ENCODE measurements at regions not wholly inside any gene's neighbourhood (a gene's known extent, or its start where the extent isn't known, plus 50 kb on each side); places are given as distances from the start of the nearest gene placed in this dataset.

GRCh38 chr13:103547914-103548313 is 481.7 kb upstream of the SLC10A2 start:
- Histone ChIP-seq H3K4me2 (no peak overlapping the region), H3K27ac (no peak overlapping the region), H3K9me2 (replicated peaks; ENCODE audit: insufficient read depth) (no peaks in the 10 kb centered on the region), H3K9me3 (ENCODE audit: low read depth) (peaks cover 4% of the 10 kb centered on the region), H3K4me1 (ENCODE audit: insufficient read depth) (no peaks in the 10 kb centered on the region), H3K27me3 (no peaks in the 10 kb centered on the region), H3K4me3 (no peak overlapping the region), H3K36me3 (replicated peaks; ENCODE audit: insufficient read depth, low read depth) (no peaks in the 10 kb centered on the region), H3K79me2 (no peaks in the 10 kb centered on the region), H4K20me1 (ENCODE audit: insufficient read depth, poor library complexity, severe bottlenecking) (no peaks in the 10 kb centered on the region), H2AFZ (no peak overlapping the region)
- no peak for DNase-seq (ENCODE audit: low spot score)
- 64% methylated on average over 3 of the region's 3 CpGs for WGBS (ENCODE audit: low lambda C conversion rate, missing lambda C conversion rate)
- TF ChIP-seq CTCF (IDR thresholded peaks at IDR 0.05; ENCODE audit: poor library complexity) (no peak), EZH2phosphoT487 (IDR thresholded peaks at IDR 0.05; ENCODE audit: low read depth, severe bottlenecking, unreplicated experiment) (no peak), EZH2 (IDR thresholded peaks at IDR 0.05; ENCODE audit: borderline replicate concordance) (no peak)

GRCh38 chr13:103546271-103546670 is 480.1 kb upstream of the SLC10A2 start:
- no peak overlapping the region for H3K4me2 ChIP-seq
- no peak for DNase-seq (ENCODE audit: low spot score)
- no peaks in the 10 kb centered on the region for H3K4me1 ChIP-seq (ENCODE audit: insufficient read depth)
- H3K4me3 ChIP-seq: no peak overlapping the region
- no peaks in the 10 kb centered on the region for H3K27me3 ChIP-seq
- no peak overlapping the region for H3K27ac ChIP-seq
- no peaks in the 10 kb centered on the region for H3K9me2 ChIP-seq (replicated peaks; ENCODE audit: insufficient read depth)
- no peaks in the 10 kb centered on the region for H3K36me3 ChIP-seq (replicated peaks; ENCODE audit: insufficient read depth, low read depth)
- no peaks in the 10 kb centered on the region for H4K20me1 ChIP-seq (ENCODE audit: insufficient read depth, poor library complexity, severe bottlenecking)
- no peak overlapping the region for H2AFZ ChIP-seq
- 100% methylated on average over 1 of the region's 1 CpG for WGBS (ENCODE audit: low lambda C conversion rate, missing lambda C conversion rate)
- peaks cover 4% of the 10 kb centered on the region for H3K9me3 ChIP-seq (ENCODE audit: low read depth)
- no peak for TF ChIP-seq EZH2phosphoT487 (IDR thresholded peaks at IDR 0.05; ENCODE audit: low read depth, severe bottlenecking, unreplicated experiment)
- TF ChIP-seq CTCF (IDR thresholded peaks at IDR 0.05; ENCODE audit: poor library complexity): no peak
- H3K79me2 ChIP-seq: no peaks in the 10 kb centered on the region

DNA sequence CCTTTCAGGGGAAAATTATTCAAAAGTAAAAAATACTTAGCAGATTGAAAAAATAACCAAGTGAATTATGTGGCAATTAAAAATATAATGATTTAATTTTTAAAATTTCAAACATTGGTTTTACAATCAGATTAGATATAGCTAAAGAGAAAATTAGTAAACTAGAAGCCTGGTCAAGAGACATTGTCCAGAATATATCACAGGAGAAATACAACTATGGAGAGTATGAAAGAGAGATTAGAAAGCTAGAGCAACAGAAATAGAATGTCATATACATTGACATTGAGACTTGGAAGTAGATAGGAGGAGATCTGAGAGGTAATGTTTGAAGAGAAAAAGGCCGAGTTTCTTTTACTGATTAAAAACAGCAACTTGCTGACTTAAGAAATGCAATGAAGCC is 476.4 kb upstream of the SLC10A2 start:
- Histone ChIP-seq H4K20me1 (ENCODE audit: insufficient read depth, poor library complexity, severe bottlenecking) (no peaks in the 10 kb centered on the region), H2AFZ (no peak overlapping the region), H3K4me1 (ENCODE audit: insufficient read depth) (no peaks in the 10 kb centered on the region), H3K4me3 (no peak overlapping the region), H3K9me2 (replicated peaks; ENCODE audit: insufficient read depth) (no peaks in the 10 kb centered on the region), H3K79me2 (no peaks in the 10 kb centered on the region), H3K36me3 (replicated peaks; ENCODE audit: insufficient read depth, low read depth) (no peaks in the 10 kb centered on the region), H3K4me2 (no peak overlapping the region), H3K27ac (no peak overlapping the region), H3K9me3 (ENCODE audit: low read depth) (no peaks in the 10 kb centered on the region), H3K27me3 (no peaks in the 10 kb centered on the region)
- 0% methylated on average over 1 of the region's 1 CpG for WGBS (ENCODE audit: low lambda C conversion rate, missing lambda C conversion rate)
- DNase-seq (ENCODE audit: low spot score): no peak
- TF ChIP-seq CTCF (IDR thresholded peaks at IDR 0.05; ENCODE audit: poor library complexity) (no peak), EZH2phosphoT487 (IDR thresholded peaks at IDR 0.05; ENCODE audit: low read depth, severe bottlenecking, unreplicated experiment) (no peak), EZH2 (IDR thresholded peaks at IDR 0.05; ENCODE audit: borderline replicate concordance) (no peak)

- Histone ChIP-seq H3K27me3 (no peaks in the 10 kb centered on the region), H4K20me1 (ENCODE audit: insufficient read depth, poor library complexity, severe bottlenecking) (no peaks in the 10 kb centered on the region), H3K4me3 (no peak overlapping the region), H3K9me3 (ENCODE audit: low read depth) (no peaks in the 10 kb centered on the region), H2AFZ (no peak overlapping the region), H3K4me1 (ENCODE audit: insufficient read depth) (no peaks in the 10 kb centered on the region), H3K79me2 (no peaks in the 10 kb centered on the region), H3K4me2 (no peak overlapping the region), H3K27ac (no peak overlapping the region), H3K9me2 (replicated peaks; ENCODE audit: insufficient read depth) (no peaks in the 10 kb centered on the region), H3K36me3 (replicated peaks; ENCODE audit: insufficient read depth, low read depth) (no peaks in the 10 kb centered on the region)
- DNase-seq (ENCODE audit: low spot score): no peak
- TF ChIP-seq EZH2phosphoT487 (IDR thresholded peaks at IDR 0.05; ENCODE audit: low read depth, severe bottlenecking, unreplicated experiment) (no peak), EZH2 (IDR thresholded peaks at IDR 0.05; ENCODE audit: borderline replicate concordance) (no peak), CTCF (IDR thresholded peaks at IDR 0.05; ENCODE audit: poor library complexity) (no peak)
- whole genome bisulfite sequencing (ENCODE audit: low lambda C conversion rate, missing lambda C conversion rate): 95% methylated on average over 1 of the region's 1 CpG
Measured at GRCh38 chr13:103540382-103540765, 474.2 kb upstream of the SLC10A2 start.

All from hepatocyte (in vitro differentiated cells).